ENCODE measurements at regions not wholly inside any gene's neighbourhood (a gene's known extent, or its start where the extent isn't known, plus 50 kb on each side); places are given as distances from the start of the nearest gene placed in this dataset.

DNA sequence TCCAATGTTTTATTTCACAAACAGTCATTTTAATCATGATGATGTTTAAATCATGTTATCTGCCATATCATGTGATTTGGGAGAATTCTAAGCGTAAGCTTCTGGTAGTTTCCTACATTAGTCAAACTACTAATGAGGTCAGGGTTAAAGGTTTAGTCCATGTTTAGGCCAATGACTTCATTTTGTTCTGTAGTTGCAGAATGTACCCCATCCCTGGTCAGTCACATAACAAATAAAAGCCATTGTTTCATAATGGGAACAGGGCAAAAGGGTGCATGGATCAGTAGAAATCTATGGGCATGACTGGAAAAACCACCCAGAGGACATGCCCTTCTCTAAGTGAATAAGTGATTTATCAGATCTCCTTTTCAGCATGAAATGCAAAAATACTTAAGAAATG, 138.4 kb upstream of the ABCB5 start:
- TF ChIP-seq EP300 (IDR thresholded peaks at IDR 0.05; ENCODE audit: borderline replicate concordance) (no peak), FOXM1 (IDR thresholded peaks at IDR 0.05; ENCODE audit: borderline replicate concordance, low read depth) (no peak)

DNA sequence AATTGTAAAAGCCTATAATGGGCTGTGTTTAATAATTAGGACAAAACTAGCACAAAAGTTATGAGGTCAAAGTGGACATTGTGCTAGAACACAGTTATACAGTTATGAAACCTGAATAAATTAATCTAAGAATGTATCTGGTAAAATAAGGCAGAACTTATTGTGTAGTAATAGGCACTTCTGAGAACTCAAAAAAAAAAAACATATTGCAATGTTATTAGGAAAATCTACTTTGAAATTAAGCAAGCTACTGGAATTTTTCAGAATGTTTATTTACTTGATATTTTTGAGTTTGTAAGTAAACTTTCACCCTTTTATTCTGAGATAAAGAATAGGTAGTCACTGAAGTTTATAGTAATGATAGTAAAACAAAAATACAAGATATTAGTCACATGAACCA, 135.8 kb upstream of the ABCB5 start:
- TF ChIP-seq TEAD4 (IDR thresholded peaks at IDR 0.05) (no peak), EP300 (IDR thresholded peaks at IDR 0.05; ENCODE audit: borderline replicate concordance) (no peak)

DNA sequence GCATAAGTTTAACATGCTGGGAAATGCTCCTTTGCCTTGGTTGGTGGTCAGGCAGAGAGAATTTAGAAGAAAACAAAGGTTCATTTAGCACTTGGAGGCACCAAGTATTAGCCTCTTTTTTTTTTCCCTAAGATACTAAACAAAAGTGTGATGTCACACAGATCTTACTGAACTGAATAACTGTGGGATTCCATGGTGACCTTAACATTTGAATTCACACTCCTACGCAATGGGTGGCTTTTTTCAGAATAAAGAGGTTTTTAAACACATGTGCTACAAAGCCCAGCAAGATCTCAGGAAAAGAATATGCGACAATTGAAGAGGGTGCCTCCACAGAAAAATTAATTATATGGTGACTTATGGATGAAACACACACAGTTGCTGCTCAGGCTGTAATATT, 133.4 kb upstream of the ABCB5 start:
- TF ChIP-seq EP300 (IDR thresholded peaks at IDR 0.05; ENCODE audit: borderline replicate concordance), result no peak
- TF ChIP-seq FOXM1 (IDR thresholded peaks at IDR 0.05; ENCODE audit: borderline replicate concordance, low read depth), result no peak
- TF ChIP-seq RAD21 (IDR thresholded peaks at IDR 0.05; ENCODE audit: low read depth), result no peak
- TF ChIP-seq EGR1 (IDR thresholded peaks at IDR 0.05), result no peak
- no peak for TF ChIP-seq CREB1 (IDR thresholded peaks at IDR 0.05; ENCODE audit: low read depth)
- no peak for TF ChIP-seq YY1 (IDR thresholded peaks at IDR 0.05; ENCODE audit: low read depth)
- TF ChIP-seq TAF1 (IDR thresholded peaks at IDR 0.05; ENCODE audit: low read depth), result no peak
- no peak for TF ChIP-seq CEBPB (IDR thresholded peaks at IDR 0.05)
- no peak for TF ChIP-seq MAX (IDR thresholded peaks at IDR 0.05)
- TF ChIP-seq ZBTB7A (IDR thresholded peaks at IDR 0.05; ENCODE audit: low read depth), result no peak
- TF ChIP-seq TEAD4 (IDR thresholded peaks at IDR 0.05), result no peak
- TF ChIP-seq USF1 (IDR thresholded peaks at IDR 0.05), result no peak
- no peak for TF ChIP-seq TCF12 (IDR thresholded peaks at IDR 0.05; ENCODE audit: low read depth)
- TF ChIP-seq, protein P1, sequence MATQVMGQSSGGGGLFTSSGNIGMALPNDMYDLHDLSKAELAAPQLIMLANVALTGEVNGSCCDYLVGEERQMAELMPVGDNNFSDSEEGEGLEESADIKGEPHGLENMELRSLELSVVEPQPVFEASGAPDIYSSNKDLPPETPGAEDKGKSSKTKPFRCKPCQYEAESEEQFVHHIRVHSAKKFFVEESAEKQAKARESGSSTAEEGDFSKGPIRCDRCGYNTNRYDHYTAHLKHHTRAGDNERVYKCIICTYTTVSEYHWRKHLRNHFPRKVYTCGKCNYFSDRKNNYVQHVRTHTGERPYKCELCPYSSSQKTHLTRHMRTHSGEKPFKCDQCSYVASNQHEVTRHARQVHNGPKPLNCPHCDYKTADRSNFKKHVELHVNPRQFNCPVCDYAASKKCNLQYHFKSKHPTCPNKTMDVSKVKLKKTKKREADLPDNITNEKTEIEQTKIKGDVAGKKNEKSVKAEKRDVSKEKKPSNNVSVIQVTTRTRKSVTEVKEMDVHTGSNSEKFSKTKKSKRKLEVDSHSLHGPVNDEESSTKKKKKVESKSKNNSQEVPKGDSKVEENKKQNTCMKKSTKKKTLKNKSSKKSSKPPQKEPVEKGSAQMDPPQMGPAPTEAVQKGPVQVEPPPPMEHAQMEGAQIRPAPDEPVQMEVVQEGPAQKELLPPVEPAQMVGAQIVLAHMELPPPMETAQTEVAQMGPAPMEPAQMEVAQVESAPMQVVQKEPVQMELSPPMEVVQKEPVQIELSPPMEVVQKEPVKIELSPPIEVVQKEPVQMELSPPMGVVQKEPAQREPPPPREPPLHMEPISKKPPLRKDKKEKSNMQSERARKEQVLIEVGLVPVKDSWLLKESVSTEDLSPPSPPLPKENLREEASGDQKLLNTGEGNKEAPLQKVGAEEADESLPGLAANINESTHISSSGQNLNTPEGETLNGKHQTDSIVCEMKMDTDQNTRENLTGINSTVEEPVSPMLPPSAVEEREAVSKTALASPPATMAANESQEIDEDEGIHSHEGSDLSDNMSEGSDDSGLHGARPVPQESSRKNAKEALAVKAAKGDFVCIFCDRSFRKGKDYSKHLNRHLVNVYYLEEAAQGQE (IDR thresholded peaks at IDR 0.05; ENCODE audit: low read depth), result no peak
- TF ChIP-seq NFIC (IDR thresholded peaks at IDR 0.05), result no peak

GRCh38 chr7:20484356-20484755, 131.1 kb upstream of the ABCB5 start:
- TF ChIP-seq ZBTB7A (IDR thresholded peaks at IDR 0.05; ENCODE audit: low read depth), result no peak
- no peak for TF ChIP-seq USF1 (IDR thresholded peaks at IDR 0.05)
- no peak for TF ChIP-seq MAX (IDR thresholded peaks at IDR 0.05)
- TF ChIP-seq TCF12 (IDR thresholded peaks at IDR 0.05; ENCODE audit: low read depth), result no peak
- no peak for TF ChIP-seq YY1 (IDR thresholded peaks at IDR 0.05; ENCODE audit: low read depth)
- no peak for TF ChIP-seq CREB1 (IDR thresholded peaks at IDR 0.05; ENCODE audit: low read depth)

GRCh38 chr7:20488850-20489249, 126.6 kb upstream of the ABCB5 start:
- TF ChIP-seq CREB1 (IDR thresholded peaks at IDR 0.05; ENCODE audit: low read depth) (no peak), EP300 (IDR thresholded peaks at IDR 0.05; ENCODE audit: borderline replicate concordance) (no peak), NFIC (IDR thresholded peaks at IDR 0.05) (no peak), FOXM1 (IDR thresholded peaks at IDR 0.05; ENCODE audit: borderline replicate concordance, low read depth) (no peak), RAD21 (IDR thresholded peaks at IDR 0.05; ENCODE audit: low read depth) (no peak), EGR1 (IDR thresholded peaks at IDR 0.05) (no peak), YY1 (IDR thresholded peaks at IDR 0.05; ENCODE audit: low read depth) (no peak), TCF12 (IDR thresholded peaks at IDR 0.05; ENCODE audit: low read depth) (no peak), USF1 (IDR thresholded peaks at IDR 0.05) (no peak), CEBPB (IDR thresholded peaks at IDR 0.05) (no peak), TAF1 (IDR thresholded peaks at IDR 0.05; ENCODE audit: low read depth) (no peak), MAX (IDR thresholded peaks at IDR 0.05) (no peak), TEAD4 (IDR thresholded peaks at IDR 0.05) (no peak)
- TF ChIP-seq, protein P1 (IDR thresholded peaks at IDR 0.05; ENCODE audit: low read depth), result no peak

- no peak for TF ChIP-seq TCF12 (IDR thresholded peaks at IDR 0.05; ENCODE audit: low read depth)
- TF ChIP-seq, protein P1 (IDR thresholded peaks at IDR 0.05; ENCODE audit: low read depth), result no peak
- no peak for TF ChIP-seq CEBPB (IDR thresholded peaks at IDR 0.05)
- no peak for TF ChIP-seq MAX (IDR thresholded peaks at IDR 0.05)
- no peak for TF ChIP-seq RAD21 (IDR thresholded peaks at IDR 0.05; ENCODE audit: low read depth)
- TF ChIP-seq NFIC (IDR thresholded peaks at IDR 0.05), result no peak
- TF ChIP-seq CREB1 (IDR thresholded peaks at IDR 0.05; ENCODE audit: low read depth), result no peak
- TF ChIP-seq YY1 (IDR thresholded peaks at IDR 0.05; ENCODE audit: low read depth), result no peak
- TF ChIP-seq EGR1 (IDR thresholded peaks at IDR 0.05), result no peak
- no peak for TF ChIP-seq FOXM1 (IDR thresholded peaks at IDR 0.05; ENCODE audit: borderline replicate concordance, low read depth)
- TF ChIP-seq EP300 (IDR thresholded peaks at IDR 0.05; ENCODE audit: borderline replicate concordance), result no peak
- no peak for TF ChIP-seq TAF1 (IDR thresholded peaks at IDR 0.05; ENCODE audit: low read depth)
- no peak for TF ChIP-seq USF1 (IDR thresholded peaks at IDR 0.05)
- TF ChIP-seq ZBTB7A (IDR thresholded peaks at IDR 0.05; ENCODE audit: low read depth), result no peak
- no peak for TF ChIP-seq TEAD4 (IDR thresholded peaks at IDR 0.05)
Observed at GRCh38 chr7:20491284-20491683, 124.2 kb upstream of the ABCB5 start.

All from Ishikawa (cell line).